ENCODE measurements at regions not wholly inside any gene's neighbourhood (a gene's known extent, or its start where the extent isn't known, plus 50 kb on each side); places are given as distances from the start of the nearest gene placed in this dataset.

DNA sequence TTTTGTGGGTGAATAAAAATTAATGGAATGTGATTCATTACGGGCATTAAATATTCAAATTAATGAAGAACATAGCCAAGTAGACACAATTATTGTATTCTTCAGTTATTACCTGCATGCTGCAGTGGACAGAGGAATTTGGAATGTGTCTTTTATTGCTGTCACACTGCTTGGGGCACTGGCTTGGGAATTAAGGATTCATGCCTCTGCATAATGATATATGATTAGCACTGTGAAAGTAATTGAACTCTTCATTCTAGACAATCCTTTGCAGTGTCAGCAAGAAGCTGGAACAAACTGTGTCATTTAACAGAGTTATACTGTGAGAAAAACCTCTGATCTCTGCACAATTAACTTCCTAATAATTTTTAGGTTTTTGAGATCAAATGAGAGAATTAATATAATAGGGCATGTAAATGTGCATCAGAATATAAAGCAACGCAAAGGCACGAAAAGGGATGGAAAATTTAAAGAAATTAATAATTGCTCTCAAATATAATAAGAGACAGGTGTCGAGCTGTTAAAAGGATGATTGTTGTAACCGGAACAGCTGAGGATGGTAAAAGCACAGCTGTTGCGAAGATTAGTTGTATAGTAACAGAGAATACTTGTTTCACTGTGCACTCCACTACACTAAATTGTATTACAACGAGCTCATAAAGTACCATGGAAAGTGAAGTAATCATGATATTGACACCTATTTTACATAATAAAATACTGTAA is 235.1 kb upstream of the MIR17HG start:
- TF ChIP-seq, protein P1, sequence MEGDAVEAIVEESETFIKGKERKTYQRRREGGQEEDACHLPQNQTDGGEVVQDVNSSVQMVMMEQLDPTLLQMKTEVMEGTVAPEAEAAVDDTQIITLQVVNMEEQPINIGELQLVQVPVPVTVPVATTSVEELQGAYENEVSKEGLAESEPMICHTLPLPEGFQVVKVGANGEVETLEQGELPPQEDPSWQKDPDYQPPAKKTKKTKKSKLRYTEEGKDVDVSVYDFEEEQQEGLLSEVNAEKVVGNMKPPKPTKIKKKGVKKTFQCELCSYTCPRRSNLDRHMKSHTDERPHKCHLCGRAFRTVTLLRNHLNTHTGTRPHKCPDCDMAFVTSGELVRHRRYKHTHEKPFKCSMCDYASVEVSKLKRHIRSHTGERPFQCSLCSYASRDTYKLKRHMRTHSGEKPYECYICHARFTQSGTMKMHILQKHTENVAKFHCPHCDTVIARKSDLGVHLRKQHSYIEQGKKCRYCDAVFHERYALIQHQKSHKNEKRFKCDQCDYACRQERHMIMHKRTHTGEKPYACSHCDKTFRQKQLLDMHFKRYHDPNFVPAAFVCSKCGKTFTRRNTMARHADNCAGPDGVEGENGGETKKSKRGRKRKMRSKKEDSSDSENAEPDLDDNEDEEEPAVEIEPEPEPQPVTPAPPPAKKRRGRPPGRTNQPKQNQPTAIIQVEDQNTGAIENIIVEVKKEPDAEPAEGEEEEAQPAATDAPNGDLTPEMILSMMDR (conservative IDR thresholded peaks at IDR 0.05) = no peak
- TF ChIP-seq EZH2 (IDR thresholded peaks at IDR 0.05; ENCODE audit: low read depth) = no peak
